Liver (tissue), 8 donors: ENCODE measurements at regions not wholly inside any gene's neighbourhood (a gene's known extent, or its start where the extent isn't known, plus 50 kb on each side); places are given as distances from the start of the nearest gene placed in this dataset.

Source experiments
- DNase-seq: peaks from one replicate; pipeline ENCODE4 v3.0.0-alpha.2; 2017; ENCODE audit warnings: low spot score
- H3K27ac ChIP-seq, 2 donors: one replicate each; pipeline ENCODE4 v1.7.0; 2013; ENCODE audit warnings: inconsistent platforms in 2 of 2, low read length in 2 of 2, control low read depth in 1 of 2, low read depth in 1 of 2, mild to moderate bottlenecking in 1 of 2
- H3K27me3 ChIP-seq, 4 donors: one replicate each; pipeline versions ENCODE4 v1.6.1 to v1.7.0; 2013; ENCODE audit warnings: low read length in 3 of 4, inconsistent platforms in 1 of 4, mild to moderate bottlenecking in 1 of 4, moderate library complexity in 1 of 4; ENCODE audit not compliant: control insufficient read depth in 4 of 4, insufficient read depth in 4 of 4
- H3K36me3 ChIP-seq, 4 donors: one replicate each; pipeline versions ENCODE4 v1.6.1 to v1.7.0; 2013; ENCODE audit warnings: low read length in 3 of 4, mild to moderate bottlenecking in 3 of 4, low read depth in 1 of 4, moderate library complexity in 1 of 4; ENCODE audit not compliant: control insufficient read depth in 4 of 4, insufficient read depth in 3 of 4
- H3K4me1 ChIP-seq, 4 donors: one replicate each; pipeline versions ENCODE4 v1.6.1 to v1.7.0; 2013; ENCODE audit warnings: low read length in 3 of 4, mild to moderate bottlenecking in 3 of 4, moderate library complexity in 1 of 4; ENCODE audit not compliant: control insufficient read depth in 4 of 4, insufficient read depth in 4 of 4
- H3K4me3 ChIP-seq, 3 donors: one replicate each; pipeline versions ENCODE4 v1.6.1 to v1.7.0; 2013; ENCODE audit warnings: low read length in 3 of 3, control low read depth in 1 of 3, low read depth in 1 of 3, mild to moderate bottlenecking in 1 of 3
- H3K9ac ChIP-seq, 2 donors: one replicate each; pipeline ENCODE4 v1.7.0; 2013; ENCODE audit warnings: low read length in 2 of 2, mild to moderate bottlenecking in 2 of 2, moderate library complexity in 2 of 2, control low read depth in 1 of 2, low read depth in 1 of 2
- H3K9me3 ChIP-seq, 4 donors: one replicate each; pipeline versions ENCODE4 v1.6.1 to v1.7.0; 2013; ENCODE audit warnings: low read length in 3 of 4; ENCODE audit not compliant: control insufficient read depth in 4 of 4
- ATF3 ChIP-seq: IDR thresholded peaks from 2 replicates; pipeline ENCODE4 v1.6.1; 2016; ENCODE audit warnings: antibody characterized with exemption
- CTCF ChIP-seq: fragments of 150-350 bp; IDR thresholded peaks from 2 replicates; pipeline ENCODE4 v1.5.1; 2017; ENCODE audit warnings: improper control_type of control experiment, low read depth, low read length; ENCODE audit not compliant: missing input control
- EGR1 ChIP-seq, 2 donors: IDR thresholded peaks; 2 replicates each; pipeline ENCODE4 v1.6.1; 2016 to 2018; ENCODE audit warnings: antibody characterized with exemption in 2 of 2, low read depth in 2 of 2
- FOXA1 ChIP-seq: IDR thresholded peaks from 2 replicates; pipeline ENCODE4 v1.6.1; 2016; ENCODE audit warnings: antibody characterized with exemption
- FOXA2 ChIP-seq: IDR thresholded peaks from 2 replicates; pipeline ENCODE4 v1.6.1; 2016; ENCODE audit warnings: antibody characterized with exemption
- GABPA ChIP-seq, 2 donors: IDR thresholded peaks in 1 of 2; conservative IDR thresholded peaks in 1 of 2; 2 replicates each; pipeline ENCODE4 v1.6.1; 2016; ENCODE audit warnings: antibody characterized with exemption in 2 of 2, mild to moderate bottlenecking in 1 of 2, moderate library complexity in 1 of 2
- HNF4A ChIP-seq, 2 donors: conservative IDR thresholded peaks; 2 replicates each; pipeline ENCODE4 v1.6.1; 2016; ENCODE audit warnings: antibody characterized with exemption in 2 of 2, mild to moderate bottlenecking in 2 of 2
- HNF4G ChIP-seq: IDR thresholded peaks from 2 replicates; pipeline ENCODE4 v1.6.1; 2016; ENCODE audit warnings: antibody characterized with exemption
- JUND ChIP-seq, 2 donors: IDR thresholded peaks; 2 replicates each; pipeline ENCODE4 v1.6.1; 2016; ENCODE audit warnings: antibody characterized with exemption in 2 of 2
- MAX ChIP-seq: IDR thresholded peaks from 2 replicates; pipeline ENCODE4 v1.6.1; 2016; ENCODE audit warnings: antibody characterized with exemption
- NR2F2 ChIP-seq: IDR thresholded peaks from 2 replicates; pipeline ENCODE4 v1.6.1; 2016; ENCODE audit warnings: antibody characterized with exemption
- RAD21 ChIP-seq, 2 donors: IDR thresholded peaks; 2 replicates each; pipeline ENCODE4 v1.6.1; 2016; ENCODE audit warnings: antibody characterized with exemption in 2 of 2, mild to moderate bottlenecking in 2 of 2
- REST ChIP-seq: IDR thresholded peaks from 2 replicates; pipeline ENCODE4 v1.6.1; 2016; ENCODE audit warnings: antibody characterized with exemption, mild to moderate bottlenecking
- RXRA ChIP-seq, 2 donors: IDR thresholded peaks; 2 replicates each; pipeline ENCODE4 v1.6.1; 2017 to 2018; ENCODE audit warnings: antibody characterized with exemption in 2 of 2, mild to moderate bottlenecking in 1 of 2
- SP1 ChIP-seq: IDR thresholded peaks from 2 replicates; pipeline ENCODE4 v1.6.1; 2018; ENCODE audit warnings: antibody characterized with exemption, mild to moderate bottlenecking
- TAF1 ChIP-seq: conservative IDR thresholded peaks from 2 replicates; pipeline ENCODE4 v1.6.1; 2016; ENCODE audit warnings: antibody characterized with exemption, mild to moderate bottlenecking
- YY1 ChIP-seq: IDR thresholded peaks from 2 replicates; pipeline ENCODE4 v1.6.1; 2016; ENCODE audit warnings: antibody characterized with exemption, mild to moderate bottlenecking
- ZBTB33 ChIP-seq: IDR thresholded peaks from 2 replicates; pipeline ENCODE4 v1.6.1; 2016; ENCODE audit warnings: antibody characterized with exemption
- WGBS: extraction: QIAGEN DNeasy Blood & Tissue Kit; methylation state at CpG from one replicate; pipeline ENCODE4 v1.1.7; 2013; 5-methylcytosine and 5-hydroxymethylcytosine counted together
- donor health status: healthy.
- donor health status: healthy.
- donor health status: healthy.
- donor health status: healthy.
- donor health status: healthy.

- Histone ChIP-seq H3K36me3 (no peaks in the 10 kb centered on the region), H3K27ac (no peak overlapping the region), H3K9ac (no peak overlapping the region), H3K4me1 (no peaks in the 10 kb centered on the region), H3K4me3 (no peak overlapping the region), H3K9me3 (no peaks in the 10 kb centered on the region), H3K27me3 (no peaks in the 10 kb centered on the region)
- no peak for DNase-seq
- 81% methylated on average over 2 of the region's 2 CpGs for WGBS
- TF ChIP-seq SP1 (no peak), ATF3 (no peak), FOXA2 (no peak), CTCF (no peak), NR2F2 (no peak), TAF1 (no peak), GABPA (IDR thresholded peaks at IDR 0.05 in 1 of 2, conservative IDR thresholded peaks at IDR 0.05 in 1 of 2) (no peak)
Observed at GRCh38 chr12:66025477-66025876, 105.1 kb downstream of the LLPH start.

GRCh38 chr12:66024949-66025348 is 105.6 kb downstream of the LLPH start:
- H3K27ac ChIP-seq: no peak overlapping the region
- no peaks in the 10 kb centered on the region for H3K36me3 ChIP-seq
- H3K9ac ChIP-seq: no peak overlapping the region
- WGBS: 91% methylated on average over 1 of the region's 1 CpG
- H3K4me3 ChIP-seq: no peak overlapping the region
- no peaks in the 10 kb centered on the region for H3K9me3 ChIP-seq
- H3K4me1 ChIP-seq: no peaks in the 10 kb centered on the region
- TF ChIP-seq REST (no peak), RXRA (IDR thresholded peaks at IDR 0.05) (no peak), RAD21 (IDR thresholded peaks at IDR 0.05) (no peak), EGR1 (IDR thresholded peaks at IDR 0.05; ENCODE audit: low read depth in 2 of 2) (no peak), MAX (no peak), YY1 (no peak), TAF1 (no peak), CTCF (no peak), SP1 (no peak), HNF4G (no peak), HNF4A (conservative IDR thresholded peaks at IDR 0.05) (no peak), ATF3 (no peak), NR2F2 (no peak), GABPA (IDR thresholded peaks at IDR 0.05 in 1 of 2, conservative IDR thresholded peaks at IDR 0.05 in 1 of 2) (no peak), FOXA2 (no peak), ZBTB33 (no peak), JUND (IDR thresholded peaks at IDR 0.05) (no peak), FOXA1 (no peak)
- DNase-seq: no peak
- no peaks in the 10 kb centered on the region for H3K27me3 ChIP-seq
